ENCODE measurements at regions not wholly inside any gene's neighbourhood (a gene's known extent, or its start where the extent isn't known, plus 50 kb on each side); places are given as distances from the start of the nearest gene placed in this dataset.
A peak's percentile ranks its signal among the peaks of the same experiment; 100 is the strongest.
"Not testable (repeated sequence)": the region's sequence is repeated elsewhere in the genome, so short reads cannot be mapped to it uniquely, and the experiment has no call there.

GRCh38 chr1:220962031-220962751, 82.9 kb downstream of the HLX start:
- Histone ChIP-seq H3K4me3 (no peak overlapping the region), H3K4me1 (peaks cover 4% of the 10 kb centered on the region), H3K27me3 (ENCODE audit: low read depth) (no peaks in the 10 kb centered on the region), H3K9me3 (replicated peaks) (peaks cover 18% of the 10 kb centered on the region), H3K36me3 (no peaks in the 10 kb centered on the region), H3K27ac (replicated peaks) (no peak overlapping the region)
- intact Hi-C loops (cut with micrococcal nuclease): no loop called here
- no peak for DNase-seq
- TF ChIP-seq CTCF (IDR thresholded peaks at IDR 0.05; ENCODE audit: borderline replicate concordance): no peak

DNA sequence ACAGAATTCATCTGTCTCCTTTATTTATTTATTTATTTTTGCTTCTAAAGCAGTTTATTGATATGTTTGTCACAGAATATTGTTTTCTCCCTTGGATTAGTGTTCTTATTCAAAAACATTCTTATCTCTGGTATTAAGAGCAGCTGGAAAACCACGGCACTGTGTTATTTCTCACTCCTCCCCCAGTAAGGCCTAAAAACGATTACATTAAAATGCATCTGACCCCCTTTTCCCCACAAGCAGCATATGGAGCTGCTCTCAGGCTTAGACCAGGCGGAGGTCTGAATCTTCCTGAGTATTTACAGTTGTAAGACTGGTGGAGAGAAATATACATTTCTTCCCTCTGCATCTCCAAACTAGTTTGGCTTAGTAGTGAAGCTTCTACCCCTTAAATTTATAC, 86.8 kb downstream of the HLX start:
- no peak for DNase-seq
- no peak for TF ChIP-seq CTCF (IDR thresholded peaks at IDR 0.05; ENCODE audit: borderline replicate concordance)
- Histone ChIP-seq H3K4me1 (peaks cover 10% of the 10 kb centered on the region), H3K27ac (replicated peaks) (no peak overlapping the region), H3K27me3 (ENCODE audit: low read depth) (no peaks in the 10 kb centered on the region), H3K4me3 (no peak overlapping the region), H3K36me3 (no peaks in the 10 kb centered on the region), H3K9me3 (replicated peaks) (peaks cover 18% of the 10 kb centered on the region)
- intact Hi-C loops (cut with micrococcal nuclease): no loop called here

GRCh38 chr1:220966473-220966872, 87.2 kb downstream of the HLX start:
- H3K27ac ChIP-seq (replicated peaks): no peak overlapping the region
- DNase-seq: no peak
- H3K27me3 ChIP-seq (ENCODE audit: low read depth): no peaks in the 10 kb centered on the region
- H3K9me3 ChIP-seq (replicated peaks): peaks cover 18% of the 10 kb centered on the region
- intact Hi-C loops (cut with micrococcal nuclease): no loop called here
- peaks cover 10% of the 10 kb centered on the region for H3K4me1 ChIP-seq
- TF ChIP-seq CTCF (IDR thresholded peaks at IDR 0.05; ENCODE audit: borderline replicate concordance): no peak
- no peak overlapping the region for H3K4me3 ChIP-seq
- no peaks in the 10 kb centered on the region for H3K36me3 ChIP-seq

DNA sequence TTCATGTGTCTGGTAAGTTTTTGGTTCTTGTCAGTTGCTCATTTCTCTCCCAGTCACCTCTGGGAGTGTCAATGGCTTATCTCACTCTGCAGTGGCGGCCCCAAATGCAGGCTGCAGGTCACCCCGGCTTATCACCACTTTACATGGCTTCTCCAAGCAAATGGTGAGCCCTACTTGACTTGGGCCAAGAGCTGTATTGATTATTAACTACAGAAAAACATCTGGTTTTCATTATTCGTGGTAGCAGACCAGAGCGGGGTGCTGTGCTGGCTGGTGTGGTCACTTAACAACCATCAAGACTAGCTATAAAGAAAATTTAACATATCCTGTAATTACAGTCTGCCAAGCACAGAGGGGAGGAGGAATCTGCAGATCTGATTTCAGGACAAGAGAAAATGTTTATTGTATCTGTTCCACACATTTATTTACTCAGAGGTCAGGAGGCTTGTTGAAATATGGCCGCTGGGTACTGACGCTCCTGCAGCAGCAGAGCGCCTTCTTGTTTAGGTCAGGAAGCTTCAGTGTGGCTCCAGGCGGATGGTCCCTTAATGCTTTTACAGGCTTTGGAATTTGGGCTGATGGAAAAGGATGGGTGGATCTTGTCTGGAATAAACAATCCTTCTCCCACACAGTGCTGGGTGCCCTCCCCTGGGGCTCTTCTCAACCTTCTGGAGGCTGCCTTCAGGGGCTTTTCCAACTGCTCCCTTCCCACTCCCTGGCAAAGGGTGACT, 87.8 kb downstream of the HLX start:
- H3K36me3 ChIP-seq: no peaks in the 10 kb centered on the region
- intact Hi-C loops (cut with micrococcal nuclease): no loop called here
- peaks cover 18% of the 10 kb centered on the region for H3K9me3 ChIP-seq (replicated peaks)
- H3K4me1 ChIP-seq: peaks cover 10% of the 10 kb centered on the region
- TF ChIP-seq CTCF (IDR thresholded peaks at IDR 0.05; ENCODE audit: borderline replicate concordance): no peak
- H3K4me3 ChIP-seq: no peak overlapping the region
- no peaks in the 10 kb centered on the region for H3K27me3 ChIP-seq (ENCODE audit: low read depth)
- peak overlapping the region; percentile 54 for H3K27ac ChIP-seq (replicated peaks)
- no peak for DNase-seq

- intact Hi-C loops (cut with micrococcal nuclease): no loop called here
- Histone ChIP-seq H3K27me3 (ENCODE audit: low read depth) (no peaks in the 10 kb centered on the region), H3K27ac (replicated peaks) (peak overlapping the region; percentile 54), H3K36me3 (no peaks in the 10 kb centered on the region), H3K4me1 (peaks cover 10% of the 10 kb centered on the region), H3K4me3 (no peak overlapping the region), H3K9me3 (replicated peaks) (peaks cover 21% of the 10 kb centered on the region)
- no peak for TF ChIP-seq CTCF (IDR thresholded peaks at IDR 0.05; ENCODE audit: borderline replicate concordance)
- DNase-seq: no peak
These were observed 88.7 kb downstream of the HLX start for GRCh38 chr1:220967911-220968310.

- H3K36me3 ChIP-seq; H3K27me3 ChIP-seq (ENCODE audit: low read depth); H3K4me3 ChIP-seq; H3K4me1 ChIP-seq; H3K27ac ChIP-seq (replicated peaks); DNase-seq; intact Hi-C loops (cut with micrococcal nuclease): not testable (repeated sequence)
- peaks cover 11% of the 10 kb centered on the region for H3K9me3 ChIP-seq (replicated peaks)
These were observed 90.0 kb downstream of the HLX start for GRCh38 chr1:220969281-220969680.
